HCT116 (cell line): ENCODE measurements at regions not wholly inside any gene's neighbourhood (a gene's known extent, or its start where the extent isn't known, plus 50 kb on each side); places are given as distances from the start of the nearest gene placed in this dataset.
A peak's percentile ranks its signal among the peaks of the same experiment; 100 is the strongest.

ENCODE experiments used
- ATAC-seq: fragments of 200-7000 bp; cut with Tn5 transposase; 2 replicates; pipeline ENCODE4 v1.9.1; 2020; ENCODE audit warnings: mild to moderate bottlenecking, moderate library complexity
- BruUV-seq: library from RNA; stranded (reverse); fragments of 400-500 nt; replicated peaks from 2 replicates; lab custom pipeline; 2021; lab: Mats Ljungman, UMichigan
- CTCF ChIA-PET: fragments of 300-600 bp; sonication (Branson Sonifier 250); formaldehyde crosslinking; loops from one replicate; lab custom pipeline; 2021; ENCODE audit warnings: antibody characterized with exemption; lab: Charles Lee
- POLR2A ChIA-PET: fragments of 300-600, 350-600 bp; sonication (Branson Sonifier 250); formaldehyde crosslinking; loops from one replicate; lab custom pipeline; 2021; ENCODE audit warnings: antibody characterized with exemption; lab: Charles Lee
- RAD21 ChIA-PET, 2 experiments: fragments of 300-600 bp; sonication (Branson Sonifier 250); formaldehyde crosslinking; loops; one replicate each; lab custom pipeline; 2023; ENCODE audit warnings: low total read pairs in 2 of 2; ENCODE audit not compliant: uncharacterized antibody in 2 of 2, unreplicated experiment in 2 of 2, low non-redundant PET in 1 of 2; lab: Charles Lee
- DNase-seq: peaks from one replicate; pipeline ENCODE4 v3.0.0-alpha.2; 2010; ENCODE audit warnings: low read depth, low spot score
- H2AFZ ChIP-seq: fragments of 200-600 bp; shearing (Covaris generic), sonication (generic); 2 replicates; pipeline ENCODE4 v1.6.1; 2017; ENCODE audit warnings: low read depth, mixed run types, mixed read lengths, antibody characterized with exemption, low read length; ENCODE audit not compliant: poor library complexity, severe bottlenecking
- H3K27ac ChIP-seq: 2 replicates; pipeline ENCODE4 v1.5.1; 2012; ENCODE audit warnings: low read depth, low read length
- H3K27me3 ChIP-seq: fragments of 200-600 bp; sonication (generic); 2 replicates; pipeline ENCODE4 v1.6.1; 2016; ENCODE audit warnings: mixed run types, low read length, mixed read lengths; ENCODE audit not compliant: insufficient read depth
- H3K36me3 ChIP-seq, 2 experiments: fragments of 200-500 bp in 1 of 2; fragments of 200-600 bp in 1 of 2; sonication (Bioruptor generic) in 1 of 2; sonication (generic) in 1 of 2; 2 replicates each; pipeline versions ENCODE4 v1.5.1 to v1.6.1; 2014 to 2016; ENCODE audit warnings: low read length in 2 of 2, inconsistent platforms in 1 of 2, mixed read lengths in 1 of 2, mixed run types in 1 of 2; ENCODE audit not compliant: insufficient read depth in 2 of 2, control insufficient read depth in 1 of 2
- H3K4me1 ChIP-seq, 2 experiments: fragments of 200-600 bp in 1 of 2; sonication (generic) in 1 of 2; 2 replicates each; pipeline versions ENCODE4 v1.5.1 to v1.6.1; 2012 to 2017; ENCODE audit warnings: low read length in 2 of 2, inconsistent platforms in 1 of 2, mild to moderate bottlenecking in 1 of 2, mixed read lengths in 1 of 2, mixed run types in 1 of 2, moderate library complexity in 1 of 2; ENCODE audit not compliant: insufficient read depth in 2 of 2, control insufficient read depth in 1 of 2
- H3K4me2 ChIP-seq: fragments of 200-600 bp; sonication (generic); 2 replicates; pipeline ENCODE4 v1.6.1; 2017; ENCODE audit warnings: mixed run types, low read length, mixed read lengths
- H3K4me3 ChIP-seq, 2 experiments: fragments of 200-600 bp in 1 of 2; sonication (generic) in 1 of 2; replicated peaks in 1 of 2; 2 replicates each; pipeline ENCODE4 v1.5.1; 2011 to 2016; ENCODE audit warnings: low read length in 2 of 2, control low read depth in 1 of 2, low read depth in 1 of 2, mild to moderate bottlenecking in 1 of 2, mixed read lengths in 1 of 2, mixed run types in 1 of 2
- H3K79me2 ChIP-seq: fragments of 200-600 bp; sonication (generic); 2 replicates; pipeline ENCODE4 v1.6.1; 2017; ENCODE audit warnings: mild to moderate bottlenecking, mixed run types, low read length, moderate library complexity, mixed read lengths; ENCODE audit not compliant: insufficient read depth
- H3K9ac ChIP-seq: fragments of 200-600 bp; sonication (generic); 2 replicates; pipeline ENCODE4 v1.6.1; 2016; ENCODE audit warnings: low read length, mixed read lengths
- H3K9me2 ChIP-seq: fragments of 200-600 bp; sonication (generic), shearing (Covaris generic); 2 replicates; pipeline ENCODE4 v1.6.1; 2017; ENCODE audit warnings: mixed run types, mild to moderate bottlenecking, moderate library complexity; ENCODE audit not compliant: insufficient read depth
- H3K9me3 ChIP-seq, 2 experiments: fragments of 200-500 bp in 1 of 2; fragments of 200-600 bp in 1 of 2; sonication (Bioruptor generic) in 1 of 2; sonication (generic) in 1 of 2; 2 replicates each; pipeline ENCODE4 v1.6.1; 2014 to 2017; ENCODE audit warnings: low read length in 2 of 2, mixed read lengths in 2 of 2, inconsistent platforms in 1 of 2, low read depth in 1 of 2, mild to moderate bottlenecking in 1 of 2, mixed run types in 1 of 2, moderate library complexity in 1 of 2; ENCODE audit not compliant: control insufficient read depth in 1 of 2, insufficient read depth in 1 of 2
- H4K20me1 ChIP-seq: fragments of 200-600 bp; sonication (generic), shearing (Covaris generic); 2 replicates; pipeline ENCODE4 v1.6.1; 2017; ENCODE audit warnings: mixed run types, mild to moderate bottlenecking, moderate library complexity; ENCODE audit not compliant: insufficient read depth
- EGR1 ChIP-seq: IDR thresholded peaks from 2 replicates; pipeline ENCODE4 v1.6.1; 2012; ENCODE audit warnings: low read depth
- POLR2AphosphoS5 ChIP-seq: IDR thresholded peaks from 2 replicates; pipeline ENCODE4 v1.6.1; 2011; ENCODE audit warnings: mild to moderate bottlenecking, low read depth, low read length, moderate library complexity
- RAD21 ChIP-seq: IDR thresholded peaks from 2 replicates; pipeline ENCODE4 v1.6.1; 2012; ENCODE audit warnings: low read depth, mild to moderate bottlenecking
- SIN3A ChIP-seq: IDR thresholded peaks from 2 replicates; pipeline ENCODE4 v1.6.1; 2012; ENCODE audit warnings: low read depth
- SP1 ChIP-seq: IDR thresholded peaks from 2 replicates; pipeline ENCODE4 v1.6.1; 2012; ENCODE audit warnings: low read depth
- SRF ChIP-seq: IDR thresholded peaks from 2 replicates; pipeline ENCODE4 v1.6.1; 2012; ENCODE audit warnings: low read depth
- YY1 ChIP-seq: IDR thresholded peaks from 2 replicates; pipeline ENCODE4 v1.6.1; 2011; ENCODE audit warnings: low read length, low read depth, moderate library complexity, mild to moderate bottlenecking; ENCODE audit not compliant: insufficient replicate concordance; ENCODE audit errors: extremely low read depth
- ZFX ChIP-seq: fragments of 450-650 bp; IDR thresholded peaks from 2 replicates; pipeline ENCODE4 v1.6.1; 2017
- intact Hi-C: fragments of 100-400 bp; cut with micrococcal nuclease; formaldehyde crosslinking; loops from 2 replicates; pipeline ENCODE4 v1.10.0; 2022
- TF ChIP-seq, protein P1 (sequence below), 3 experiments: fragments of 200-600 bp in 1 of 3; sonication (generic) in 1 of 3; IDR thresholded peaks in 2 of 3; conservative IDR thresholded peaks in 1 of 3; 2 replicates each; pipeline ENCODE4 v1.5.1; 2012 to 2017; ENCODE audit warnings: low read depth in 2 of 3, low read length in 2 of 3, antibody characterized with exemption in 1 of 3, borderline replicate concordance in 1 of 3, control low read depth in 1 of 3, mild to moderate bottlenecking in 1 of 3, mixed read lengths in 1 of 3, mixed run types in 1 of 3, moderate library complexity in 1 of 3; ENCODE audit not compliant: insufficient read depth in 1 of 3
- TF ChIP-seq, protein P2 (sequence below): IDR thresholded peaks from 2 replicates; pipeline ENCODE4 v1.6.1; 2012
- TF ChIP-seq, protein P3 (sequence below): IDR thresholded peaks from 2 replicates; pipeline ENCODE4 v1.6.1; 2011; ENCODE audit warnings: mild to moderate bottlenecking, low read length, moderate library complexity; ENCODE audit not compliant: insufficient replicate concordance; ENCODE audit errors: extremely low read depth

DNA sequence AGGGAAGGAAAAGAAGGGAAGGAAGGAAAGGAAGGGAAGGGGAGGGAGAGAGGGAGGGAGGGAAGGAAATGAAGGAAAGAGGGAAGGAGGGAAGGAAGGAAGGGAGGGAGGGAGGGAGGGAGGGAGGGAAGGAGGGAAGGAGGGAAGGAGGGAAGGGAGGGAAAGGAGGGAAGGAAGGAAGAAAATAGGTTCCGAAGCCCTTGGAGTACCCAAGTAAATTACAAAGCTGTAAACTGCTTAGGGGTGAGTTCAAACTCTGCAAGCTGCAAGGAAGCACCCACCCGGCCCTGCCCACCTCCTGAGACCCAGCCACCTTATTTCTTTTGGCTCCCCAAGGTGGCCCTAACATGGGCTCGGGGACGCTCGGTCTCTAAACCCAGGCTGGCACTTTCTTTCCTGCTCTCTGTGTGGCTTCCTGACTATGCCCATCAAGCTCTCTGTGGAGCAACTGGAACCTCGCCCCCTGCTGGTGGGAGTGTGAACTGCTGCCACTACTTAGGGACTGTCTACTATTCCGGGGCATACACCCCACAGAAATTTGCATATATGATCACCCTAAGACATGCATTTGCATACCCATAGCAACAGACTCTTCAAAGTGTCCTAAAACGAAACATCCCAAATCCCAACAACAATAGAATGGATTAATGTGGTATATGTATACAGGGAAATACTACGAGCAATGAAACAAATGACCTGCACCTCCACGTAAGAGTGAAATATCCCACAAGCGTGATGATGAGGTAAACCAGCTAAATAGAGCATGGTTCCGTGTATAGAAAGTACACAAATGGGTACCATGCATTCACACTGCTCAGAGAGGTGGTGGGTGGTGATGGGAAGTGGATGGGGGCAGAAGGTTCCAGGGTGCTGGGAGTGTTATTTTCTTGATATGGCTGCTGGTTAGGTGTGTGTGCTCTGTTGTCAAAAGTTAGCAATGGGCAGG is 151.7 kb upstream of the TBL1X start:
- H3K4me3 ChIP-seq: no peak overlapping the region
- no peaks in the 10 kb centered on the region for H3K9me2 ChIP-seq
- H3K9ac ChIP-seq: no peak overlapping the region
- ChIA-PET CTCF (interaction anchor here (0.9 to 1.6 kb wide), 3 partner anchors 9 to 16 kb away, joined by 3 to 7 read pairs (median 6); no protein-coding TSS in a partner anchor), RAD21 (no interaction called here), POLR2A (interaction anchor here (0.6 kb wide), 1 partner anchor 105 kb away, joined by 6 read pairs; no protein-coding TSS in a partner anchor)
- no peaks in the 10 kb centered on the region for H3K9me3 ChIP-seq
- H3K27ac ChIP-seq: no peak overlapping the region
- H3K4me2 ChIP-seq: 0 out of 2 replicates have a peak overlapping the region, but pooled peaks have one; percentile 9
- no peaks in the 10 kb centered on the region for H3K36me3 ChIP-seq
- intact Hi-C loops: no loop called here
- TF ChIP-seq POLR2AphosphoS5: no peak
- no peak for TF ChIP-seq YY1
- no peak for TF ChIP-seq EGR1
- TF ChIP-seq SRF: no peak
- no peak for TF ChIP-seq SP1
- TF ChIP-seq RAD21: peak; percentile 28; the same call in 1 of the 2 replicates
- TF ChIP-seq, protein P1, sequence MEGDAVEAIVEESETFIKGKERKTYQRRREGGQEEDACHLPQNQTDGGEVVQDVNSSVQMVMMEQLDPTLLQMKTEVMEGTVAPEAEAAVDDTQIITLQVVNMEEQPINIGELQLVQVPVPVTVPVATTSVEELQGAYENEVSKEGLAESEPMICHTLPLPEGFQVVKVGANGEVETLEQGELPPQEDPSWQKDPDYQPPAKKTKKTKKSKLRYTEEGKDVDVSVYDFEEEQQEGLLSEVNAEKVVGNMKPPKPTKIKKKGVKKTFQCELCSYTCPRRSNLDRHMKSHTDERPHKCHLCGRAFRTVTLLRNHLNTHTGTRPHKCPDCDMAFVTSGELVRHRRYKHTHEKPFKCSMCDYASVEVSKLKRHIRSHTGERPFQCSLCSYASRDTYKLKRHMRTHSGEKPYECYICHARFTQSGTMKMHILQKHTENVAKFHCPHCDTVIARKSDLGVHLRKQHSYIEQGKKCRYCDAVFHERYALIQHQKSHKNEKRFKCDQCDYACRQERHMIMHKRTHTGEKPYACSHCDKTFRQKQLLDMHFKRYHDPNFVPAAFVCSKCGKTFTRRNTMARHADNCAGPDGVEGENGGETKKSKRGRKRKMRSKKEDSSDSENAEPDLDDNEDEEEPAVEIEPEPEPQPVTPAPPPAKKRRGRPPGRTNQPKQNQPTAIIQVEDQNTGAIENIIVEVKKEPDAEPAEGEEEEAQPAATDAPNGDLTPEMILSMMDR (IDR thresholded peaks at IDR 0.05 in 2 of 3, conservative IDR thresholded peaks at IDR 0.05 in 1 of 3; ENCODE audit: borderline replicate concordance in 1 of 3, insufficient read depth in 1 of 3, low read depth in 2 of 3, low read length in 2 of 3): peak; percentile 16 to 79 (median 75); a peak in 4 of 6 replicates
- TF ChIP-seq, protein P2, sequence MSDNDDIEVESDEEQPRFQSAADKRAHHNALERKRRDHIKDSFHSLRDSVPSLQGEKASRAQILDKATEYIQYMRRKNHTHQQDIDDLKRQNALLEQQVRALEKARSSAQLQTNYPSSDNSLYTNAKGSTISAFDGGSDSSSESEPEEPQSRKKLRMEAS: no peak
- TF ChIP-seq ZFX: no peak
- TF ChIP-seq, protein P3, sequence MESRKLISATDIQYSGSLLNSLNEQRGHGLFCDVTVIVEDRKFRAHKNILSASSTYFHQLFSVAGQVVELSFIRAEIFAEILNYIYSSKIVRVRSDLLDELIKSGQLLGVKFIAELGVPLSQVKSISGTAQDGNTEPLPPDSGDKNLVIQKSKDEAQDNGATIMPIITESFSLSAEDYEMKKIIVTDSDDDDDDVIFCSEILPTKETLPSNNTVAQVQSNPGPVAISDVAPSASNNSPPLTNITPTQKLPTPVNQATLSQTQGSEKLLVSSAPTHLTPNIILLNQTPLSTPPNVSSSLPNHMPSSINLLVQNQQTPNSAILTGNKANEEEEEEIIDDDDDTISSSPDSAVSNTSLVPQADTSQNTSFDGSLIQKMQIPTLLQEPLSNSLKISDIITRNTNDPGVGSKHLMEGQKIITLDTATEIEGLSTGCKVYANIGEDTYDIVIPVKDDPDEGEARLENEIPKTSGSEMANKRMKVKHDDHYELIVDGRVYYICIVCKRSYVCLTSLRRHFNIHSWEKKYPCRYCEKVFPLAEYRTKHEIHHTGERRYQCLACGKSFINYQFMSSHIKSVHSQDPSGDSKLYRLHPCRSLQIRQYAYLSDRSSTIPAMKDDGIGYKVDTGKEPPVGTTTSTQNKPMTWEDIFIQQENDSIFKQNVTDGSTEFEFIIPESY: no peak
- no peak for TF ChIP-seq SIN3A
- no peaks in the 10 kb centered on the region for H3K4me1 ChIP-seq
- no peak overlapping the region for H2AFZ ChIP-seq
- BruUV-seq: no TSS peak
- DNase-seq: peak; percentile 15
- no peaks in the 10 kb centered on the region for H4K20me1 ChIP-seq
- ATAC-seq: peak; percentile 91
- no peaks in the 10 kb centered on the region for H3K79me2 ChIP-seq
- no peaks in the 10 kb centered on the region for H3K27me3 ChIP-seq
